Neural cell (in vitro differentiated cells): ENCODE measurements at regions not wholly inside any gene's neighbourhood (a gene's known extent, or its start where the extent isn't known, plus 50 kb on each side); places are given as distances from the start of the nearest gene placed in this dataset.

Experiments
- EP300 ChIP-seq: fragments of 450-650 bp; conservative IDR thresholded peaks from 2 replicates; pipeline ENCODE4 v1.6.1; 2014; ENCODE audit warnings: antibody characterized with exemption, mild to moderate bottlenecking, moderate library complexity; ENCODE audit not compliant: poor library complexity, severe bottlenecking
- EZH2 ChIP-seq: fragments of 200-600, 300-800 bp; shearing (Covaris generic), sonication (generic); IDR thresholded peaks from 2 replicates; pipeline ENCODE4 v1.6.1; 2014; ENCODE audit warnings: antibody characterized with exemption, low read length, borderline replicate concordance, mild to moderate bottlenecking; ENCODE audit not compliant: insufficient read depth, poor library complexity, severe bottlenecking
- TAF1 ChIP-seq: IDR thresholded peaks from 2 replicates; pipeline ENCODE4 v1.6.1; 2012; ENCODE audit warnings: low read depth
- TF ChIP-seq, protein P1 (sequence below): fragments of 450-650 bp; IDR thresholded peaks from 2 replicates; pipeline ENCODE4 v1.5.1; 2014; ENCODE audit warnings: antibody characterized with exemption, mild to moderate bottlenecking, moderate library complexity; ENCODE audit not compliant: poor library complexity, severe bottlenecking
- TF ChIP-seq, protein P2 (sequence below): IDR thresholded peaks from 2 replicates; pipeline ENCODE4 v1.6.1; 2012; ENCODE audit warnings: borderline replicate concordance

DNA sequence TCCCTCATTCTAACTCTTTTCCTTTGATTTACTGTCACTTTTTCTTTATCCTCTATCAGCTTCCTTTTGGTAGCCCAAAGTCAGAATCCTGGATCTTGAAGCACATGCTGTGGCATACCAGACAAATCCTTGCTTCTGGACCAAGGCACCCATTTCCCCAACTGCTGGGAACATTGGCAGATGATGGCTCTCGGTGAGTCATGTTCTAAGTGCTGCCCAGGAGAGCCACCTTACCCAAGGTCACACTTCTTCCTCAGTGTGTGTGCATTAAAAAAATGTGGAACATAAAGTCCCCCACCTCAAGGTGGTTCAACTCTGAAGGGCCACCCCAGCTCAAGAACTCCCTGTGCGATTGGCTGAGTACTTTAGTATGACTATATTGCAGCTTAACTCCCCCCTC, 141.4 kb upstream of the PUM3 start:
- TF ChIP-seq TAF1 (no peak), EZH2 (no peak), EP300 (no peak)
- TF ChIP-seq, protein P1, sequence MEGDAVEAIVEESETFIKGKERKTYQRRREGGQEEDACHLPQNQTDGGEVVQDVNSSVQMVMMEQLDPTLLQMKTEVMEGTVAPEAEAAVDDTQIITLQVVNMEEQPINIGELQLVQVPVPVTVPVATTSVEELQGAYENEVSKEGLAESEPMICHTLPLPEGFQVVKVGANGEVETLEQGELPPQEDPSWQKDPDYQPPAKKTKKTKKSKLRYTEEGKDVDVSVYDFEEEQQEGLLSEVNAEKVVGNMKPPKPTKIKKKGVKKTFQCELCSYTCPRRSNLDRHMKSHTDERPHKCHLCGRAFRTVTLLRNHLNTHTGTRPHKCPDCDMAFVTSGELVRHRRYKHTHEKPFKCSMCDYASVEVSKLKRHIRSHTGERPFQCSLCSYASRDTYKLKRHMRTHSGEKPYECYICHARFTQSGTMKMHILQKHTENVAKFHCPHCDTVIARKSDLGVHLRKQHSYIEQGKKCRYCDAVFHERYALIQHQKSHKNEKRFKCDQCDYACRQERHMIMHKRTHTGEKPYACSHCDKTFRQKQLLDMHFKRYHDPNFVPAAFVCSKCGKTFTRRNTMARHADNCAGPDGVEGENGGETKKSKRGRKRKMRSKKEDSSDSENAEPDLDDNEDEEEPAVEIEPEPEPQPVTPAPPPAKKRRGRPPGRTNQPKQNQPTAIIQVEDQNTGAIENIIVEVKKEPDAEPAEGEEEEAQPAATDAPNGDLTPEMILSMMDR = no peak
- TF ChIP-seq, protein P2, sequence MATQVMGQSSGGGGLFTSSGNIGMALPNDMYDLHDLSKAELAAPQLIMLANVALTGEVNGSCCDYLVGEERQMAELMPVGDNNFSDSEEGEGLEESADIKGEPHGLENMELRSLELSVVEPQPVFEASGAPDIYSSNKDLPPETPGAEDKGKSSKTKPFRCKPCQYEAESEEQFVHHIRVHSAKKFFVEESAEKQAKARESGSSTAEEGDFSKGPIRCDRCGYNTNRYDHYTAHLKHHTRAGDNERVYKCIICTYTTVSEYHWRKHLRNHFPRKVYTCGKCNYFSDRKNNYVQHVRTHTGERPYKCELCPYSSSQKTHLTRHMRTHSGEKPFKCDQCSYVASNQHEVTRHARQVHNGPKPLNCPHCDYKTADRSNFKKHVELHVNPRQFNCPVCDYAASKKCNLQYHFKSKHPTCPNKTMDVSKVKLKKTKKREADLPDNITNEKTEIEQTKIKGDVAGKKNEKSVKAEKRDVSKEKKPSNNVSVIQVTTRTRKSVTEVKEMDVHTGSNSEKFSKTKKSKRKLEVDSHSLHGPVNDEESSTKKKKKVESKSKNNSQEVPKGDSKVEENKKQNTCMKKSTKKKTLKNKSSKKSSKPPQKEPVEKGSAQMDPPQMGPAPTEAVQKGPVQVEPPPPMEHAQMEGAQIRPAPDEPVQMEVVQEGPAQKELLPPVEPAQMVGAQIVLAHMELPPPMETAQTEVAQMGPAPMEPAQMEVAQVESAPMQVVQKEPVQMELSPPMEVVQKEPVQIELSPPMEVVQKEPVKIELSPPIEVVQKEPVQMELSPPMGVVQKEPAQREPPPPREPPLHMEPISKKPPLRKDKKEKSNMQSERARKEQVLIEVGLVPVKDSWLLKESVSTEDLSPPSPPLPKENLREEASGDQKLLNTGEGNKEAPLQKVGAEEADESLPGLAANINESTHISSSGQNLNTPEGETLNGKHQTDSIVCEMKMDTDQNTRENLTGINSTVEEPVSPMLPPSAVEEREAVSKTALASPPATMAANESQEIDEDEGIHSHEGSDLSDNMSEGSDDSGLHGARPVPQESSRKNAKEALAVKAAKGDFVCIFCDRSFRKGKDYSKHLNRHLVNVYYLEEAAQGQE = no peak
